GM12878 (cell line): ENCODE measurements at regions not wholly inside any gene's neighbourhood (a gene's known extent, or its start where the extent isn't known, plus 50 kb on each side); places are given as distances from the start of the nearest gene placed in this dataset.
A peak's percentile ranks its signal among the peaks of the same experiment; 100 is the strongest.

Source experiments
- ATF7 ChIP-seq: fragments of 450-650 bp; IDR thresholded peaks from 2 replicates; pipeline ENCODE4 v1.6.1; 2016; ENCODE audit warnings: low read depth, mild to moderate bottlenecking
- BACH1 ChIP-seq: fragments of 450-650 bp; IDR thresholded peaks from 2 replicates; pipeline ENCODE4 v1.6.1; 2017; ENCODE audit warnings: mild to moderate bottlenecking, borderline replicate concordance
- BHLHE40 ChIP-seq, 2 experiments: fragments of 450-650 bp in 1 of 2; IDR thresholded peaks; 2 replicates each; pipeline ENCODE4 v1.6.1; 2011 to 2017; ENCODE audit warnings: low read depth in 2 of 2, borderline replicate concordance in 1 of 2, improper control_type of control experiment in 1 of 2, low read length in 1 of 2, mild to moderate bottlenecking in 1 of 2
- BMI1 ChIP-seq: fragments of 450-650 bp; IDR thresholded peaks from 2 replicates; pipeline ENCODE4 v1.6.1; 2016; ENCODE audit warnings: mild to moderate bottlenecking, moderate library complexity, borderline replicate concordance
- E4F1 ChIP-seq: fragments of 450-650 bp; IDR thresholded peaks from 2 replicates; pipeline ENCODE4 v1.6.1; 2018; ENCODE audit warnings: borderline replicate concordance, mild to moderate bottlenecking; ENCODE audit not compliant: partially characterized antibody
- FOS ChIP-seq: IDR thresholded peaks from 3 replicates; pipeline ENCODE4 v1.6.1; 2011; ENCODE audit warnings: borderline replicate concordance; ENCODE audit not compliant: insufficient read length; ENCODE audit errors: extremely low read depth
- HDGF ChIP-seq: fragments of 450-650 bp; IDR thresholded peaks from 2 replicates; pipeline ENCODE4 v1.6.1; 2016; ENCODE audit warnings: antibody characterized with exemption
- IKZF2 ChIP-seq, 2 experiments: fragments of 450-650 bp; IDR thresholded peaks; 2 replicates each; pipeline ENCODE4 v1.6.1; 2017; ENCODE audit warnings: mild to moderate bottlenecking in 2 of 2, moderate library complexity in 2 of 2
- JUND ChIP-seq: IDR thresholded peaks from 2 replicates; pipeline ENCODE4 v1.6.1; 2012; ENCODE audit warnings: low read depth, mild to moderate bottlenecking, low read length, improper control_type of control experiment, moderate library complexity
- MYB ChIP-seq: fragments of 150-350 bp; IDR thresholded peaks from 2 replicates; pipeline ENCODE4 v1.6.1; 2014; ENCODE audit warnings: mild to moderate bottlenecking, low read depth, low read length, borderline replicate concordance
- NRF1 ChIP-seq: conservative IDR thresholded peaks from 2 replicates; pipeline ENCODE4 v1.6.1; 2011; ENCODE audit warnings: mild to moderate bottlenecking, low read depth, low read length, improper control_type of control experiment
- POLR2AphosphoS2 ChIP-seq: IDR thresholded peaks from 2 replicates; pipeline ENCODE4 v1.6.1; 2011; ENCODE audit warnings: low read depth, mild to moderate bottlenecking, low read length, improper control_type of control experiment, moderate library complexity
- POLR2AphosphoS5 ChIP-seq: IDR thresholded peaks from 2 replicates; pipeline ENCODE4 v1.6.1; 2011; ENCODE audit warnings: mild to moderate bottlenecking, low read length, inconsistent platforms
- POU2F2 ChIP-seq: IDR thresholded peaks from 3 replicates; pipeline ENCODE4 v1.6.1; 2011; ENCODE audit warnings: low read depth, mild to moderate bottlenecking, low read length, borderline replicate concordance
- SMAD5 ChIP-seq: IDR thresholded peaks from 2 replicates; pipeline ENCODE4 v1.6.1; 2016; ENCODE audit warnings: antibody characterized with exemption, low read depth
- STAT1 ChIP-seq: fragments of 450-650 bp; conservative IDR thresholded peaks from 2 replicates; pipeline ENCODE4 v1.6.1; 2014; ENCODE audit warnings: antibody characterized with exemption, mild to moderate bottlenecking
- TBL1XR1 ChIP-seq: IDR thresholded peaks from 2 replicates; pipeline ENCODE4 v1.6.1; 2012; ENCODE audit warnings: low read depth, low read length, improper control_type of control experiment
- TCF3 ChIP-seq: IDR thresholded peaks from 2 replicates; pipeline ENCODE4 v1.6.1; 2012; ENCODE audit warnings: low read depth, mild to moderate bottlenecking, low read length, borderline replicate concordance; ENCODE audit not compliant: insufficient read depth
- ZNF274 ChIP-seq: IDR thresholded peaks from one replicate; pipeline ENCODE4 v1.8.0; 2011; ENCODE audit not compliant: insufficient read length, insufficient read depth
- TF ChIP-seq, protein P1 (sequence below): fragments of 450-650 bp; formaldehyde crosslinking; IDR thresholded peaks from 2 replicates; pipeline ENCODE4 v1.4.0; 2022; ENCODE audit warnings: mild to moderate bottlenecking, moderate library complexity
- TF ChIP-seq, protein P2 (sequence below): fragments of 450-650 bp; IDR thresholded peaks from 2 replicates; pipeline ENCODE4 v1.6.1; 2017; ENCODE audit warnings: mild to moderate bottlenecking, moderate library complexity

GRCh38 chr14:105855893-105856675 is 329.7 kb downstream of the TMEM121 start (continued):
- TF ChIP-seq, protein P1, sequence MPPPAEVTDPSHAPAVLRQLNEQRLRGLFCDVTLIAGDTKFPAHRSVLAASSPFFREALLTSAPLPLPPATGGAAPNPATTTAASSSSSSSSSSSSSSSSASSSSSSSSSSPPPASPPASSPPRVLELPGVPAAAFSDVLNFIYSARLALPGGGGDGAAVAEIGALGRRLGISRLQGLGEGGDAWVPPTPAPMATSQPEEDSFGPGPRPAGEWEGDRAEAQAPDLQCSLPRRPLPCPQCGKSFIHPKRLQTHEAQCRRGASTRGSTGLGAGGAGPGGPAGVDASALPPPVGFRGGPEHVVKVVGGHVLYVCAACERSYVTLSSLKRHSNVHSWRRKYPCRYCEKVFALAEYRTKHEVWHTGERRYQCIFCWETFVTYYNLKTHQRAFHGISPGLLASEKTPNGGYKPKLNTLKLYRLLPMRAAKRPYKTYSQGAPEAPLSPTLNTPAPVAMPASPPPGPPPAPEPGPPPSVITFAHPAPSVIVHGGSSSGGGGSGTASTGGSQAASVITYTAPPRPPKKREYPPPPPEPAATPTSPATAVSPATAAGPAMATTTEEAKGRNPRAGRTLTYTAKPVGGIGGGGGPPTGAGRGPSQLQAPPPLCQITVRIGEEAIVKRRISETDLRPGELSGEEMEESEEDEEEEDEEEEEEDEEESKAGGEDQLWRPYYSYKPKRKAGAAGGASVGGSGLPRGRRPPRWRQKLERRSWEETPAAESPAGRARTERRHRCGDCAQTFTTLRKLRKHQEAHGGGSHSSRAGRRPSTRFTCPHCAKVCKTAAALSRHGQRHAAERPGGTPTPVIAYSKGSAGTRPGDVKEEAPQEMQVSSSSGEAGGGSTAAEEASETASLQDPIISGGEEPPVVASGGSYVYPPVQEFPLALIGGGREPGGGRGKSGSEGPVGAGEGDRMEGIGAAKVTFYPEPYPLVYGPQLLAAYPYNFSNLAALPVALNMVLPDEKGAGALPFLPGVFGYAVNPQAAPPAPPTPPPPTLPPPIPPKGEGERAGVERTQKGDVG (CRISPR knock-in tag), result 0 out of 2 replicates have a peak, but pooled peaks have one; percentile 4
- TF ChIP-seq ATF7 (peak; percentile 47), IKZF2 (IDR thresholded peaks at IDR 0.05) (peak; percentile 57 to 58; a peak in 2 of 4 replicates), MYB (0 out of 2 replicates have a peak, but pooled peaks have one; percentile 28), BMI1 (no peak), NRF1 (no peak), STAT1 (no peak), BACH1 (peak; percentile 42; the same call in 1 of the 2 replicates), POLR2AphosphoS5 (peak; percentile 29), ZNF274 (no peak), TBL1XR1 (no peak), JUND (no peak), TCF3 (no peak), SMAD5 (no peak), POU2F2 (0 out of 3 replicates have a peak, but pooled peaks have one; percentile 4), FOS (no peak), HDGF (peak; percentile 36), E4F1 (no peak), POLR2AphosphoS2 (peak; percentile 70; the same call in 1 of the 2 replicates), BHLHE40 (IDR thresholded peaks at IDR 0.05; ENCODE audit: borderline replicate concordance in 1 of 2, low read depth in 2 of 2, low read length in 1 of 2) (peak; percentile 30 to 82; a peak in 2 of 4 replicates)
- TF ChIP-seq, protein P2, sequence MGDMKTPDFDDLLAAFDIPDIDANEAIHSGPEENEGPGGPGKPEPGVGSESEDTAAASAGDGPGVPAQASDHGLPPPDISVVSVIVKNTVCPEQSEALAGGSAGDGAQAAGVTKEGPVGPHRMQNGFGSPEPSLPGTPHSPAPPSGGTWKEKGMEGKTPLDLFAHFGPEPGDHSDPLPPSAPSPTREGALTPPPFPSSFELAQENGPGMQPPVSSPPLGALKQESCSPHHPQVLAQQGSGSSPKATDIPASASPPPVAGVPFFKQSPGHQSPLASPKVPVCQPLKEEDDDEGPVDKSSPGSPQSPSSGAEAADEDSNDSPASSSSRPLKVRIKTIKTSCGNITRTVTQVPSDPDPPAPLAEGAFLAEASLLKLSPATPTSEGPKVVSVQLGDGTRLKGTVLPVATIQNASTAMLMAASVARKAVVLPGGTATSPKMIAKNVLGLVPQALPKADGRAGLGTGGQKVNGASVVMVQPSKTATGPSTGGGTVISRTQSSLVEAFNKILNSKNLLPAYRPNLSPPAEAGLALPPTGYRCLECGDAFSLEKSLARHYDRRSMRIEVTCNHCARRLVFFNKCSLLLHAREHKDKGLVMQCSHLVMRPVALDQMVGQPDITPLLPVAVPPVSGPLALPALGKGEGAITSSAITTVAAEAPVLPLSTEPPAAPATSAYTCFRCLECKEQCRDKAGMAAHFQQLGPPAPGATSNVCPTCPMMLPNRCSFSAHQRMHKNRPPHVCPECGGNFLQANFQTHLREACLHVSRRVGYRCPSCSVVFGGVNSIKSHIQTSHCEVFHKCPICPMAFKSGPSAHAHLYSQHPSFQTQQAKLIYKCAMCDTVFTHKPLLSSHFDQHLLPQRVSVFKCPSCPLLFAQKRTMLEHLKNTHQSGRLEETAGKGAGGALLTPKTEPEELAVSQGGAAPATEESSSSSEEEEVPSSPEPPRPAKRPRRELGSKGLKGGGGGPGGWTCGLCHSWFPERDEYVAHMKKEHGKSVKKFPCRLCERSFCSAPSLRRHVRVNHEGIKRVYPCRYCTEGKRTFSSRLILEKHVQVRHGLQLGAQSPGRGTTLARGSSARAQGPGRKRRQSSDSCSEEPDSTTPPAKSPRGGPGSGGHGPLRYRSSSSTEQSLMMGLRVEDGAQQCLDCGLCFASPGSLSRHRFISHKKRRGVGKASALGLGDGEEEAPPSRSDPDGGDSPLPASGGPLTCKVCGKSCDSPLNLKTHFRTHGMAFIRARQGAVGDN, result peak; percentile 1; the same call in 1 of the 2 replicates
